DND-41 (cell line): ENCODE measurements at regions not wholly inside any gene's neighbourhood (a gene's known extent, or its start where the extent isn't known, plus 50 kb on each side); places are given as distances from the start of the nearest gene placed in this dataset.

ENCODE experiments used
- ATAC-seq: fragments of 200-7000 bp; cut with Tn5 transposase; 3 replicates; pipeline ENCODE4 v1.9.1; 2021; ENCODE audit warnings: low read depth; ENCODE audit not compliant: insufficient read depth
- DNase-seq: peaks from one replicate; pipeline ENCODE4 v3.0.0-alpha.2; 2020
- H2AFZ ChIP-seq: 2 replicates; pipeline ENCODE4 v1.6.0; 2012; ENCODE audit warnings: low read depth, low read length
- H3K27ac ChIP-seq: 2 replicates; pipeline ENCODE4 v1.5.1; 2012; ENCODE audit warnings: low read length, inconsistent platforms
- H3K27me3 ChIP-seq: fragments of 200-600 bp; sonication (generic); 2 replicates; pipeline ENCODE4 v1.6.0; 2012; ENCODE audit warnings: low read length, mild to moderate bottlenecking, inconsistent platforms; ENCODE audit not compliant: insufficient read depth, poor library complexity
- H3K36me3 ChIP-seq: 2 replicates; pipeline ENCODE4 v1.5.1; 2012; ENCODE audit warnings: low read length, inconsistent platforms; ENCODE audit not compliant: insufficient read depth
- H3K4me1 ChIP-seq: 2 replicates; pipeline ENCODE4 v1.5.1; 2012; ENCODE audit warnings: mild to moderate bottlenecking, low read length; ENCODE audit not compliant: insufficient read depth
- H3K4me2 ChIP-seq: 2 replicates; pipeline ENCODE4 v1.6.0; 2012; ENCODE audit warnings: mild to moderate bottlenecking, moderate library complexity, low read length, inconsistent platforms; ENCODE audit not compliant: insufficient read depth
- H3K4me3 ChIP-seq, 2 experiments: fragments of 200-600 bp in 1 of 2; shearing (Covaris generic) in 1 of 2; 2 replicates each; pipeline ENCODE4 v1.5.1; 2012 to 2016; ENCODE audit warnings: inconsistent platforms in 2 of 2, low read length in 2 of 2, mild to moderate bottlenecking in 2 of 2, low read depth in 1 of 2, moderate library complexity in 1 of 2
- H3K79me2 ChIP-seq: 2 replicates; pipeline ENCODE4 v1.6.0; 2012; ENCODE audit warnings: low read length, inconsistent platforms; ENCODE audit not compliant: insufficient read depth
- H3K9ac ChIP-seq: 2 replicates; pipeline ENCODE4 v1.6.0; 2012; ENCODE audit warnings: low read depth, mild to moderate bottlenecking, inconsistent platforms, low read length, moderate library complexity
- H3K9me3 ChIP-seq: 2 replicates; pipeline ENCODE4 v1.5.1; 2012; ENCODE audit warnings: low read length, moderate library complexity, mild to moderate bottlenecking, inconsistent platforms; ENCODE audit not compliant: insufficient read depth, severe bottlenecking
- H4K20me1 ChIP-seq: 2 replicates; pipeline ENCODE4 v1.6.0; 2012; ENCODE audit warnings: low read length; ENCODE audit not compliant: insufficient read depth
- EZH2 ChIP-seq: IDR thresholded peaks from 3 replicates; pipeline ENCODE4 v1.6.1; 2012; ENCODE audit warnings: borderline replicate concordance, low read depth, mild to moderate bottlenecking, moderate library complexity, low read length, inconsistent platforms; ENCODE audit not compliant: severe bottlenecking
- TF ChIP-seq, protein P1 (sequence below): IDR thresholded peaks from 2 replicates; pipeline ENCODE4 v1.5.1; 2012; ENCODE audit warnings: borderline replicate concordance, low read length, moderate library complexity, mild to moderate bottlenecking; ENCODE audit not compliant: poor library complexity, severe bottlenecking; ENCODE audit errors: extremely low read depth

DNA sequence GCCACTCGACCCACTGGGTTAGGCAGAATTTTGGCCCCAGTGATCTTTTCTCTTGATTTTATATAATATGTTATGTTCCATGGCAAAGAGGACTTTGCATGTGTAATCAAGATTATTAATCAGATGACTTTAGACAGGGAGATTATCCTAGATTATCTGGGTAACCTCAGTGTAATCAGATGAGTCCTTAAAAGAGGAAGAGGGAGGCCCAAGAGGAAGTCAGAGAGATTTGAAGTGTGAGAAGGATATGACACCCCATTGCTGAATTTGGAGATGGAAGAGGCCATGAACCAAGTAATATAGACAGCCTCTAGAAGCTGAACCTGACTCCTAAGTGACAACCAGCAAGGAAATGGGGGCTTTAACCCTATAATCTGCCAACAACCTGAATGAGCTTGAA, 117.1 kb upstream of the CSF3R start:
- Histone ChIP-seq H3K9ac (no peak overlapping the region), H3K79me2 (no peaks in the 10 kb centered on the region), H3K4me1 (no peaks in the 10 kb centered on the region), H2AFZ (no peak overlapping the region), H3K4me2 (no peak overlapping the region), H3K27me3 (peaks cover 18% of the 10 kb centered on the region), H4K20me1 (no peaks in the 10 kb centered on the region), H3K36me3 (no peaks in the 10 kb centered on the region), H3K9me3 (no peaks in the 10 kb centered on the region), H3K27ac (no peak overlapping the region), H3K4me3 (no peak overlapping the region)
- TF ChIP-seq EZH2, result no peak
- TF ChIP-seq, protein P1, sequence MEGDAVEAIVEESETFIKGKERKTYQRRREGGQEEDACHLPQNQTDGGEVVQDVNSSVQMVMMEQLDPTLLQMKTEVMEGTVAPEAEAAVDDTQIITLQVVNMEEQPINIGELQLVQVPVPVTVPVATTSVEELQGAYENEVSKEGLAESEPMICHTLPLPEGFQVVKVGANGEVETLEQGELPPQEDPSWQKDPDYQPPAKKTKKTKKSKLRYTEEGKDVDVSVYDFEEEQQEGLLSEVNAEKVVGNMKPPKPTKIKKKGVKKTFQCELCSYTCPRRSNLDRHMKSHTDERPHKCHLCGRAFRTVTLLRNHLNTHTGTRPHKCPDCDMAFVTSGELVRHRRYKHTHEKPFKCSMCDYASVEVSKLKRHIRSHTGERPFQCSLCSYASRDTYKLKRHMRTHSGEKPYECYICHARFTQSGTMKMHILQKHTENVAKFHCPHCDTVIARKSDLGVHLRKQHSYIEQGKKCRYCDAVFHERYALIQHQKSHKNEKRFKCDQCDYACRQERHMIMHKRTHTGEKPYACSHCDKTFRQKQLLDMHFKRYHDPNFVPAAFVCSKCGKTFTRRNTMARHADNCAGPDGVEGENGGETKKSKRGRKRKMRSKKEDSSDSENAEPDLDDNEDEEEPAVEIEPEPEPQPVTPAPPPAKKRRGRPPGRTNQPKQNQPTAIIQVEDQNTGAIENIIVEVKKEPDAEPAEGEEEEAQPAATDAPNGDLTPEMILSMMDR, result no peak
- no peak for DNase-seq
- no peak for ATAC-seq

DNA sequence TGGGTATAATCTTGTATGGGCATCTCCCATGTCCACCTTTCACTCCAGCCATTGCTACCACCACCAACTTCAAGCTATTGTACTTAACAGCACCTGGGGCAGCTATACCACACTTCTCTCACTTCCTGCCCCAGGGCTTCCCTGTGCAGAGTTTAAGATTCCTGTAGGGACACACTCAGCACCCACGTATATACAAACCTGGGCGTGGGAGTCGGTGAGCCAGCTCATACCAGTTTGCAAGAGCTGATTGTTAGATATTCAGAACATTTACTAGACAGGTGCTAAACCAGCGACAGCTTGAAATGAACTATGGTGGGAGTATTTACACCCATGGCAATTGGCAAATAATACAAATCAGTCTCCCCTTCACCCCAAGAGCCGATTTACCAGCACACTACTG, 114.8 kb upstream of the CSF3R start:
- no peaks in the 10 kb centered on the region for H3K36me3 ChIP-seq
- H3K4me2 ChIP-seq, result no peak overlapping the region
- H3K79me2 ChIP-seq, result no peaks in the 10 kb centered on the region
- no peak overlapping the region for H3K27ac ChIP-seq
- no peak overlapping the region for H3K4me3 ChIP-seq
- H2AFZ ChIP-seq, result no peak overlapping the region
- DNase-seq (no peak), ATAC-seq (no peak)
- H3K4me1 ChIP-seq, result no peaks in the 10 kb centered on the region
- TF ChIP-seq, protein P1, result no peak
- TF ChIP-seq EZH2, result no peak
- H3K27me3 ChIP-seq, result peaks cover 18% of the 10 kb centered on the region
- no peaks in the 10 kb centered on the region for H3K9me3 ChIP-seq
- H3K9ac ChIP-seq, result no peak overlapping the region
- no peaks in the 10 kb centered on the region for H4K20me1 ChIP-seq

DNA sequence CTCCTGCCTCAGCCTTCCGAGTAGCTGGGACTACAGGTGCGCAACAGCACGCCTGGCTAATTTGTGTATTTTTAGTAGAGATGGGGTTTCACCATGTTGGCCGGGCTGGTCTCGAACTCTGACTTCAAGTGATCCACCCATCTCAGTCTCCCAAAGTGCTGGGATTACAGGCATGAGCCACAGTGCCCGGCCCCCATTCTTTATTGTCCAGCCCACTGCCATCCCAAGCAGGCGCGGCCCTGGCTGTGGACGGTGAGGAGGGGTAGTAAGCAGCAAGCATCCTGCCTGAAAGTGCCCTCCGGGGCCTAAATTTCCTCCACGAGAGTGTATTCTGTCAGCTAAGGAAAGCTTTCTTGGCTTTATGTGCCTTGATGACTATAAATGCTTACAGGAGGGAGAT, 113.2 kb upstream of the CSF3R start:
- ATAC-seq, result no peak
- Histone ChIP-seq H3K9ac (no peak overlapping the region), H3K4me3 (no peak overlapping the region), H3K36me3 (no peaks in the 10 kb centered on the region), H3K4me1 (no peaks in the 10 kb centered on the region), H4K20me1 (no peaks in the 10 kb centered on the region), H3K79me2 (no peaks in the 10 kb centered on the region), H2AFZ (no peak overlapping the region), H3K4me2 (no peak overlapping the region), H3K27ac (no peak overlapping the region), H3K27me3 (peaks cover 21% of the 10 kb centered on the region), H3K9me3 (no peaks in the 10 kb centered on the region)
- TF ChIP-seq EZH2, result no peak
- TF ChIP-seq, protein P1, result no peak
- no peak for DNase-seq

DNA sequence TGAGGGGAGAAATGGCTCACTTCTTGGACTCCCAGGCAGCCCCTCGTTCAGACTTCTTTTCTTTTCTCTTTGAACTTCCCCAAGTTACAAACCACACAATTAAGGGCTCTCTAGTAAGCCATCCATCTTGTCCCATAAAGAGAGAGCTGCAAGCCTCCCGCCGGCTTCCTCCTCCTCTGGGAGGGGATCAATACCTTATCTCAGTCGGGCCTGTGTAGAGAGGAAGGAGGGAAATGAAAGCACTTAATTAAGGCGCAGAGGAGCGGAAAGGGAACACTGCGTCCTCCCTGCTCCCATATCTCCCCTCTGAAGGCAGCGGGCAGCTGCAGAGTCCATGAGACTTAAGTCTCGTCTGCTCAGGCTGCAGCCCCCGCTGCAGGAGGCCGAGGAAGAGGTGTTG, 112.6 kb upstream of the CSF3R start:
- no peak for ATAC-seq
- no peak overlapping the region for H3K9ac ChIP-seq
- no peak overlapping the region for H3K27ac ChIP-seq
- no peak overlapping the region for H2AFZ ChIP-seq
- H3K4me2 ChIP-seq, result no peak overlapping the region
- no peaks in the 10 kb centered on the region for H3K79me2 ChIP-seq
- TF ChIP-seq, protein P1, result no peak
- TF ChIP-seq EZH2, result no peak
- H4K20me1 ChIP-seq, result no peaks in the 10 kb centered on the region
- DNase-seq, result no peak
- no peak overlapping the region for H3K4me3 ChIP-seq
- H3K4me1 ChIP-seq, result no peaks in the 10 kb centered on the region
- H3K36me3 ChIP-seq, result no peaks in the 10 kb centered on the region
- H3K9me3 ChIP-seq, result no peaks in the 10 kb centered on the region
- peaks cover 21% of the 10 kb centered on the region for H3K27me3 ChIP-seq
